H1 (cell line): ENCODE measurements at regions not wholly inside any gene's neighbourhood (a gene's known extent, or its start where the extent isn't known, plus 50 kb on each side); places are given as distances from the start of the nearest gene placed in this dataset.

Source experiments
- CTCF ChIA-PET: fragments of 300-600 bp; sonication (Branson Sonifier 250); formaldehyde crosslinking; loops from one replicate; lab custom pipeline; 2021; ENCODE audit not compliant: partially characterized antibody; lab: Charles Lee
- POLR2A ChIA-PET: fragments of 300-600 bp; sonication (Branson Sonifier 250); formaldehyde crosslinking; loops from one replicate; lab custom pipeline; 2021; ENCODE audit warnings: inconsistent platforms; ENCODE audit not compliant: partially characterized antibody; lab: Charles Lee
- DNase-seq, 2 experiments: peaks; one replicate each; pipeline versions ENCODE4 v3.0.0 to v3.0.0-alpha.2; 2010 to 2022; ENCODE audit warnings: low spot score in 2 of 2, low read depth in 1 of 2, mixed read lengths in 1 of 2
- FAIRE-seq: peaks from 2 replicates; lab custom pipeline; 2011; peaks lifted over from hg19 to GRCh38; lab: Jason Lieb, UNC
- H2AFZ ChIP-seq: 2 replicates; pipeline ENCODE4 v1.8.1; 2012; ENCODE audit warnings: low read length, inconsistent platforms
- H2AK5ac ChIP-seq: 2 replicates; pipeline ENCODE4 v1.6.1; 2013; ENCODE audit warnings: low read depth, low read length
- H2BK120ac ChIP-seq: replicated peaks from 2 replicates; pipeline ENCODE3; 2013; ENCODE audit warnings: low read depth, low read length, inconsistent platforms
- H2BK12ac ChIP-seq: 2 replicates; pipeline ENCODE4 v1.6.1; 2013; ENCODE audit warnings: low read depth, low read length
- H2BK15ac ChIP-seq: 2 replicates; pipeline ENCODE4 v1.6.1; 2013; ENCODE audit warnings: low read length
- H2BK20ac ChIP-seq: 2 replicates; pipeline ENCODE4 v1.6.1; 2013; ENCODE audit warnings: low read length
- H2BK5ac ChIP-seq: 2 replicates; pipeline ENCODE4 v1.6.1; 2013; ENCODE audit warnings: low read depth, low read length
- H3K14ac ChIP-seq: 2 replicates; pipeline ENCODE4 v1.6.1; 2013; ENCODE audit warnings: inconsistent platforms; ENCODE audit not compliant: insufficient read length
- H3K18ac ChIP-seq: 2 replicates; pipeline ENCODE4 v1.6.1; 2013; ENCODE audit warnings: low read length; ENCODE audit errors: extremely low read depth
- H3K23ac ChIP-seq: 2 replicates; pipeline ENCODE4 v1.6.1; 2013; ENCODE audit warnings: inconsistent platforms; ENCODE audit not compliant: insufficient read length
- H3K23me2 ChIP-seq: 2 replicates; pipeline ENCODE4 v1.6.1; 2013; ENCODE audit warnings: low read depth, low read length
- H3K27ac ChIP-seq: 2 replicates; pipeline ENCODE4 v1.6.1; 2011; ENCODE audit warnings: low read depth, low read length, inconsistent platforms
- H3K27me3 ChIP-seq, 4 experiments: replicated peaks in 1 of 4; 1 replicate in 1 of 4; 2 replicates in 3 of 4; pipeline versions ENCODE4 v1.6.1 to v1.8.1; 2011 to 2013; ENCODE audit warnings: low read length in 3 of 4, mild to moderate bottlenecking in 3 of 4, inconsistent platforms in 2 of 4, mixed read lengths in 2 of 4, moderate library complexity in 1 of 4; ENCODE audit not compliant: control insufficient read depth in 3 of 4, insufficient read depth in 3 of 4; ENCODE audit errors: extremely low read depth in 1 of 4
- H3K36me3 ChIP-seq, 4 experiments: 2 replicates each; pipeline versions ENCODE4 v1.6.1 to v1.8.1; 2011 to 2013; ENCODE audit warnings: mild to moderate bottlenecking in 4 of 4, low read length in 3 of 4, moderate library complexity in 2 of 4, control low read depth in 1 of 4, inconsistent platforms in 1 of 4; ENCODE audit not compliant: insufficient read depth in 4 of 4, control insufficient read depth in 2 of 4
- H3K4ac ChIP-seq: replicated peaks from 2 replicates; pipeline ENCODE3; 2013; ENCODE audit warnings: low read length, low read depth, mixed read lengths, inconsistent platforms; ENCODE audit not compliant: insufficient read length
- H3K4me1 ChIP-seq, 4 experiments: replicated peaks in 1 of 4; 1 replicate in 1 of 4; 2 replicates in 3 of 4; pipeline versions ENCODE4 v1.6.1 to v1.8.1; 2011 to 2013; ENCODE audit warnings: low read length in 3 of 4, inconsistent platforms in 2 of 4, mixed read lengths in 1 of 4; ENCODE audit not compliant: insufficient read depth in 4 of 4, control insufficient read depth in 3 of 4
- H3K4me2 ChIP-seq, 2 experiments: 2 replicates each; pipeline versions ENCODE4 v1.6.1 to v1.8.1; 2011 to 2013; ENCODE audit warnings: low read depth in 2 of 2, low read length in 2 of 2, control low read depth in 1 of 2, inconsistent platforms in 1 of 2, mild to moderate bottlenecking in 1 of 2; ENCODE audit not compliant: insufficient read depth in 1 of 2
- H3K4me3 ChIP-seq, 4 experiments: fragments of 200-600, 300-600 bp in 1 of 4; sonication (generic), shearing (Covaris generic), sonication (Bioruptor Twin) in 1 of 4; 2 replicates each; pipeline versions ENCODE4 v1.5.1 to v1.8.1; 2011 to 2016; ENCODE audit warnings: low read length in 4 of 4, low read depth in 3 of 4, control low read depth in 2 of 4, inconsistent platforms in 2 of 4, mild to moderate bottlenecking in 2 of 4, mixed read lengths in 1 of 4, moderate library complexity in 1 of 4; ENCODE audit not compliant: insufficient read depth in 2 of 4; ENCODE audit errors: extremely low read depth in 1 of 4
- H3K56ac ChIP-seq: replicated peaks from 2 replicates; pipeline ENCODE3; 2013; ENCODE audit warnings: low read depth, mild to moderate bottlenecking, mixed read lengths, low read length, inconsistent platforms; ENCODE audit not compliant: insufficient read length
- H3K79me1 ChIP-seq: 2 replicates; pipeline ENCODE4 v1.6.1; 2013; ENCODE audit warnings: low read depth, low read length, control low read depth
- H3K79me2 ChIP-seq, 2 experiments: 2 replicates each; pipeline versions ENCODE4 v1.6.1 to v1.8.1; 2012 to 2013; ENCODE audit warnings: low read length in 2 of 2, mild to moderate bottlenecking in 2 of 2, inconsistent platforms in 1 of 2; ENCODE audit not compliant: insufficient read depth in 2 of 2, control insufficient read depth in 1 of 2
- H3K9ac ChIP-seq, 4 experiments: replicated peaks in 1 of 4; 1 replicate in 1 of 4; 2 replicates in 3 of 4; pipeline versions ENCODE4 v1.6.1 to v1.8.1; 2011 to 2013; ENCODE audit warnings: low read depth in 3 of 4, low read length in 3 of 4, control low read depth in 2 of 4, mild to moderate bottlenecking in 2 of 4, moderate library complexity in 2 of 4, inconsistent platforms in 1 of 4; ENCODE audit errors: extremely low read depth in 1 of 4
- H3K9me3 ChIP-seq, 2 experiments: 2 replicates each; pipeline versions ENCODE4 v1.6.1 to v1.8.1; 2012 to 2013; ENCODE audit warnings: mild to moderate bottlenecking in 2 of 2, moderate library complexity in 2 of 2, control low read depth in 1 of 2, inconsistent platforms in 1 of 2, low read depth in 1 of 2, low read length in 1 of 2, mixed read lengths in 1 of 2; ENCODE audit not compliant: insufficient read depth in 2 of 2
- H4K20me1 ChIP-seq, 2 experiments: replicated peaks in 1 of 2; 2 replicates each; pipeline versions ENCODE3 to v1.8.1; 2011 to 2013; ENCODE audit warnings: inconsistent platforms in 2 of 2, low read length in 2 of 2, mild to moderate bottlenecking in 1 of 2; ENCODE audit not compliant: insufficient read depth in 2 of 2, control insufficient read depth in 1 of 2
- H4K5ac ChIP-seq: 2 replicates; pipeline ENCODE4 v1.6.1; 2013; ENCODE audit warnings: low read length, low read depth, mixed read lengths, inconsistent platforms; ENCODE audit not compliant: insufficient read length
- H4K8ac ChIP-seq: 2 replicates; pipeline ENCODE4 v1.8.0; 2013; ENCODE audit warnings: mild to moderate bottlenecking, moderate library complexity, low read length, inconsistent platforms; ENCODE audit not compliant: insufficient read depth; ENCODE audit errors: extremely low read depth
- H4K91ac ChIP-seq: replicated peaks from 2 replicates; pipeline ENCODE3; 2013; ENCODE audit warnings: low read length, mixed read lengths, inconsistent platforms; ENCODE audit not compliant: insufficient read length
- CHD1 ChIP-seq: IDR thresholded peaks from 2 replicates; pipeline ENCODE4 v1.6.1; 2012; ENCODE audit warnings: low read depth, low read length, improper control_type of control experiment
- GABPA ChIP-seq: IDR thresholded peaks from 2 replicates; pipeline ENCODE4 v1.6.1; 2011; ENCODE audit warnings: mild to moderate bottlenecking, low read length, moderate library complexity, borderline replicate concordance; ENCODE audit not compliant: insufficient read depth
- HDAC6 ChIP-seq: IDR thresholded peaks from one replicate; pipeline ENCODE4 v1.7.1; 2012; ENCODE audit warnings: low read depth, mild to moderate bottlenecking, inconsistent platforms, low read length, moderate library complexity
- JUN ChIP-seq: IDR thresholded peaks from 2 replicates; pipeline ENCODE4 v1.6.1; 2011; ENCODE audit warnings: low read depth, mild to moderate bottlenecking, improper control_type of control experiment, low read length
- KDM4A ChIP-seq: IDR thresholded peaks from one replicate; pipeline ENCODE4 v1.7.1; 2012; ENCODE audit warnings: low read depth, mild to moderate bottlenecking, moderate library complexity, low read length, inconsistent platforms; ENCODE audit not compliant: severe bottlenecking
- KDM5A ChIP-seq: fragments of 200-600 bp; IDR thresholded peaks from 2 replicates; pipeline ENCODE4 v1.7.1; 2012; ENCODE audit warnings: mild to moderate bottlenecking, low read length, inconsistent platforms, mixed read lengths
- MAX ChIP-seq: IDR thresholded peaks from 2 replicates; pipeline ENCODE4 v1.6.1; 2012; ENCODE audit warnings: inconsistent platforms
- POLR2AphosphoS5 ChIP-seq: IDR thresholded peaks from 2 replicates; pipeline ENCODE4 v1.6.1; 2011; ENCODE audit warnings: low read depth, low read length
- SUZ12 ChIP-seq: fragments of 200-600 bp; sonication (generic); IDR thresholded peaks from 2 replicates; pipeline ENCODE4 v1.6.1; 2012; ENCODE audit warnings: mild to moderate bottlenecking, inconsistent platforms, low read length, moderate library complexity, mixed read lengths
- TAF7 ChIP-seq: optimal IDR thresholded peaks from 2 replicates; pipeline ENCODE3; 2011; ENCODE audit warnings: low read depth, mild to moderate bottlenecking, inconsistent platforms, low read length, moderate library complexity, borderline replicate concordance
- YY1 ChIP-seq: IDR thresholded peaks from 2 replicates; pipeline ENCODE4 v1.6.1; 2011; ENCODE audit warnings: low read depth, mild to moderate bottlenecking, low read length
- WGBS, 2 experiments: shearing (Covaris generic) in 1 of 2; methylation state at CpG; one replicate each; pipeline versions ENCODE4 v1.1.6 to v1.1.7; 2013 to 2015; ENCODE audit warnings: low lambda C conversion rate in 2 of 2, mixed read lengths in 2 of 2, inconsistent platforms in 1 of 2, low coverage in 1 of 2, missing lambda C conversion rate in 1 of 2; ENCODE audit not compliant: insufficient replicate concordance in 2 of 2, insufficient coverage in 1 of 2, insufficient read length in 1 of 2; ENCODE audit errors: extremely low coverage in 1 of 2, missing lambda C conversion rate in 1 of 2; 5-methylcytosine and 5-hydroxymethylcytosine counted together
- TF ChIP-seq, protein P1 (sequence below): IDR thresholded peaks from 2 replicates; pipeline ENCODE4 v1.6.1; 2012; ENCODE audit warnings: inconsistent platforms
- TF ChIP-seq, protein P2 (sequence below): IDR thresholded peaks from 2 replicates; pipeline ENCODE4 v1.6.1; 2012; ENCODE audit warnings: low read length, inconsistent platforms

DNA sequence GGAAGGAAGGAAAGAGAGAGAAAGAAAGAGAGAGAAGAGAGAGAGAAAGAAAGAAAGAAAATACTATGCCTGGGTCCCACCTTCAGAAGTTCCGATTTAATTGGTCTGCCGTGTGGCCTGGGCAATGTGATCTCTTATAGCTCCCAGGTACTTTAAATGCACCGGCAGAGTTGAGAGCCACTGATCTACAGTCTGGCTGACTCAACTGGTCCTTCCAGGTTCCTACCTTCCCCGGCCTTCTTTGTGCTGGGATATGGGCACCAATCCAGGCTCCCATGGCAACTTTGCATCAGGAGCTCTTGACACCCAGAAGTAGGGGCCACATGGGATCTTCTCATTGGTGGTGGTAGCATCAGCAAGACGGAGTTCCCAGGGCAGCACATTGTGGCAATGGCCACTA lies 186.5 kb upstream of the ATP6AP2 start:
- no peak overlapping the region for H4K8ac ChIP-seq
- no peak overlapping the region for H3K56ac ChIP-seq
- TF ChIP-seq CHD1, result no peak
- no peak for TF ChIP-seq GABPA
- no peak for TF ChIP-seq POLR2AphosphoS5
- TF ChIP-seq HDAC6, result no peak
- TF ChIP-seq KDM5A, result no peak
- no peak for TF ChIP-seq JUN
- TF ChIP-seq, protein P1, sequence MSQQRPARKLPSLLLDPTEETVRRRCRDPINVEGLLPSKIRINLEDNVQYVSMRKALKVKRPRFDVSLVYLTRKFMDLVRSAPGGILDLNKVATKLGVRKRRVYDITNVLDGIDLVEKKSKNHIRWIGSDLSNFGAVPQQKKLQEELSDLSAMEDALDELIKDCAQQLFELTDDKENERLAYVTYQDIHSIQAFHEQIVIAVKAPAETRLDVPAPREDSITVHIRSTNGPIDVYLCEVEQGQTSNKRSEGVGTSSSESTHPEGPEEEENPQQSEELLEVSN, result no peak
- TF ChIP-seq, protein P2, sequence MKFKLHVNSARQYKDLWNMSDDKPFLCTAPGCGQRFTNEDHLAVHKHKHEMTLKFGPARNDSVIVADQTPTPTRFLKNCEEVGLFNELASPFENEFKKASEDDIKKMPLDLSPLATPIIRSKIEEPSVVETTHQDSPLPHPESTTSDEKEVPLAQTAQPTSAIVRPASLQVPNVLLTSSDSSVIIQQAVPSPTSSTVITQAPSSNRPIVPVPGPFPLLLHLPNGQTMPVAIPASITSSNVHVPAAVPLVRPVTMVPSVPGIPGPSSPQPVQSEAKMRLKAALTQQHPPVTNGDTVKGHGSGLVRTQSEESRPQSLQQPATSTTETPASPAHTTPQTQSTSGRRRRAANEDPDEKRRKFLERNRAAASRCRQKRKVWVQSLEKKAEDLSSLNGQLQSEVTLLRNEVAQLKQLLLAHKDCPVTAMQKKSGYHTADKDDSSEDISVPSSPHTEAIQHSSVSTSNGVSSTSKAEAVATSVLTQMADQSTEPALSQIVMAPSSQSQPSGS, result no peak
- no peak for TF ChIP-seq MAX
- TF ChIP-seq TAF7, result no peak
- TF ChIP-seq KDM4A, result no peak
- no peak for TF ChIP-seq YY1
- no peak for TF ChIP-seq SUZ12

More for the DNA sequence above, 186.5 kb upstream of the ATP6AP2 start:
- Histone ChIP-seq H3K79me1 (no peaks in the 10 kb centered on the region), H3K79me2 (no peaks in the 10 kb centered on the region), H3K18ac (no peak overlapping the region), H3K9ac (no peak overlapping the region), H3K36me3 (no peaks in the 10 kb centered on the region), H2BK5ac (no peak overlapping the region), H4K91ac (no peak overlapping the region), H3K4me1 (no peaks in the 10 kb centered on the region), H3K9me3 (no peaks in the 10 kb centered on the region), H2BK120ac (no peak overlapping the region), H2BK20ac (no peak overlapping the region), H2AFZ (no peak overlapping the region), H3K27me3 (no peaks in the 10 kb centered on the region), H3K4me2 (no peak overlapping the region), H3K23ac (no peak overlapping the region), H3K4me3 (no peak overlapping the region), H3K27ac (no peak overlapping the region), H2BK12ac (no peak overlapping the region), H3K14ac (no peak overlapping the region), H4K20me1 (no peaks in the 10 kb centered on the region), H2AK5ac (no peak overlapping the region), H4K5ac (no peak overlapping the region), H3K4ac (no peak overlapping the region), H3K23me2 (no peaks in the 10 kb centered on the region), H2BK15ac (no peak overlapping the region)
- ChIA-PET POLR2A (no interaction called here), CTCF (interaction anchor here (1.3 to 3.4 kb wide), 2 partner anchors 17 to 37 kb away, joined by 3 to 10 read pairs; no protein-coding TSS in a partner anchor)
- WGBS, 2 experiments, result 92% methylated on average over 5 of the region's 5 CpGs; no CpG with 5 or more reads in 1 of the 2 experiments
- FAIRE-seq, result no peak
- no peak for DNase-seq
